ENCODE measurements at regions not wholly inside any gene's neighbourhood (a gene's known extent, or its start where the extent isn't known, plus 50 kb on each side); places are given as distances from the start of the nearest gene placed in this dataset.
"Not testable (repeated sequence)": the region's sequence is repeated elsewhere in the genome, so short reads cannot be mapped to it uniquely, and the experiment has no call there.

- DNase-seq (ENCODE audit: extremely low read depth in 1 of 2, low read depth in 1 of 2) = no peak
These were observed 477.0 kb downstream of the PCNX1 start for GRCh38 chr14:71384007-71384845.

GRCh38 chr14:71387753-71388152, 480.5 kb downstream of the PCNX1 start:
- no peak for DNase-seq (ENCODE audit: extremely low read depth in 1 of 2, low read depth in 1 of 2)

- no peak for DNase-seq (ENCODE audit: extremely low read depth in 1 of 2, low read depth in 1 of 2)
These were observed 481.1 kb downstream of the PCNX1 start for GRCh38 chr14:71388336-71388735.

GRCh38 chr14:71388862-71389261, 481.6 kb downstream of the PCNX1 start:
- DNase-seq (ENCODE audit: extremely low read depth in 1 of 2, low read depth in 1 of 2) = no peak

GRCh38 chr14:71394386-71394785, 487.1 kb downstream of the PCNX1 start:
- no peak for DNase-seq (ENCODE audit: extremely low read depth in 1 of 2, low read depth in 1 of 2)

GRCh38 chr14:71395151-71395604, 487.9 kb downstream of the PCNX1 start:
- DNase-seq (ENCODE audit: extremely low read depth in 1 of 2, low read depth in 1 of 2) = no peak

GRCh38 chr14:71395636-71396035, 488.4 kb downstream of the PCNX1 start:
- no peak for DNase-seq (ENCODE audit: extremely low read depth in 1 of 2, low read depth in 1 of 2)

GRCh38 chr14:71396050-71396677, 488.9 kb downstream of the PCNX1 start:
- DNase-seq (ENCODE audit: extremely low read depth in 1 of 2, low read depth in 1 of 2) = no peak

- no peak for DNase-seq (ENCODE audit: extremely low read depth in 1 of 2, low read depth in 1 of 2)
These were observed 490.1 kb downstream of the PCNX1 start for GRCh38 chr14:71397371-71397770.

GRCh38 chr14:71398450-71398849, 491.2 kb downstream of the PCNX1 start:
- DNase-seq (ENCODE audit: extremely low read depth in 1 of 2, low read depth in 1 of 2) = no peak

GRCh38 chr14:71399057-71399487, 491.8 kb downstream of the PCNX1 start:
- DNase-seq (ENCODE audit: extremely low read depth in 1 of 2, low read depth in 1 of 2) = no peak

GRCh38 chr14:71400871-71401321, 493.6 kb downstream of the PCNX1 start:
- no peak for DNase-seq (ENCODE audit: extremely low read depth in 1 of 2, low read depth in 1 of 2)

- not testable (repeated sequence) for DNase-seq (ENCODE audit: extremely low read depth in 1 of 2, low read depth in 1 of 2)
These were observed 495.2 kb downstream of the PCNX1 start for GRCh38 chr14:71402415-71402814.

- DNase-seq (ENCODE audit: extremely low read depth in 1 of 2, low read depth in 1 of 2) = no peak
These were observed 496.4 kb downstream of the PCNX1 start for GRCh38 chr14:71403656-71404055.

- DNase-seq (ENCODE audit: extremely low read depth in 1 of 2, low read depth in 1 of 2) = no peak
These were observed 498.4 kb downstream of the PCNX1 start for GRCh38 chr14:71405676-71406075.

GRCh38 chr14:71408362-71409030, 501.2 kb downstream of the PCNX1 start:
- DNase-seq (ENCODE audit: extremely low read depth in 1 of 2, low read depth in 1 of 2) = no peak

- no peak for DNase-seq (ENCODE audit: extremely low read depth in 1 of 2, low read depth in 1 of 2)
These were observed 503.5 kb downstream of the PCNX1 start for GRCh38 chr14:71410578-71411284.

- DNase-seq (ENCODE audit: extremely low read depth in 1 of 2, low read depth in 1 of 2) = no peak
These were observed 504.0 kb downstream of the PCNX1 start for GRCh38 chr14:71411285-71411595.

GRCh38 chr14:71411738-71412137, 504.5 kb downstream of the PCNX1 start:
- no peak for DNase-seq (ENCODE audit: extremely low read depth in 1 of 2, low read depth in 1 of 2)

- no peak for DNase-seq (ENCODE audit: extremely low read depth in 1 of 2, low read depth in 1 of 2)
These were observed 507.6 kb downstream of the PCNX1 start for GRCh38 chr14:71414631-71415403.

GRCh38 chr14:71415404-71415690, 508.1 kb downstream of the PCNX1 start:
- no peak for DNase-seq (ENCODE audit: extremely low read depth in 1 of 2, low read depth in 1 of 2)
